Esophagus muscularis mucosa (tissue), 4 donors: ENCODE measurements at regions not wholly inside any gene's neighbourhood (a gene's known extent, or its start where the extent isn't known, plus 50 kb on each side); places are given as distances from the start of the nearest gene placed in this dataset.

Experiments used
- DNase-seq: peaks from one replicate; pipeline ENCODE4 v3.0.0-alpha.2; 2017; ENCODE audit errors: extremely low spot score
- H3K27ac ChIP-seq, 4 donors: fragments of 200-600 bp; sonication (generic); replicated peaks in 1 of 4; 1 replicate in 3 of 4; 2 replicates in 1 of 4; pipeline ENCODE4 v1.5.1; 2016 to 2019; ENCODE audit warnings: mild to moderate bottlenecking in 1 of 4
- H3K27me3 ChIP-seq, 4 donors: fragments of 200-600 bp; sonication (generic); one replicate each; pipeline versions ENCODE4 v1.5.1 to v1.6.0; 2016 to 2019
- H3K36me3 ChIP-seq, 4 donors: fragments of 200-600 bp; sonication (generic); one replicate each; pipeline ENCODE4 v1.5.1; 2016 to 2019
- H3K4me1 ChIP-seq, 4 donors: fragments of 200-600 bp; sonication (generic); one replicate each; pipeline ENCODE4 v1.5.1; 2016 to 2019
- H3K4me3 ChIP-seq, 4 donors: fragments of 200-600 bp; sonication (generic); 1 replicate in 2 of 4; 2 replicates in 2 of 4; pipeline ENCODE4 v1.5.1; 2016 to 2019; ENCODE audit warnings: mild to moderate bottlenecking in 4 of 4, moderate library complexity in 1 of 4
- H3K9me3 ChIP-seq, 4 donors: fragments of 200-600 bp; sonication (generic); 1 replicate in 3 of 4; 2 replicates in 1 of 4; pipeline ENCODE4 v1.5.1; 2016 to 2019
- CTCF ChIP-seq, 3 experiments: fragments of 200-600 bp in 2 of 3; fragments of 450-650 bp in 1 of 3; sonication (generic) in 2 of 3; IDR thresholded peaks; one replicate each; pipeline ENCODE4 v1.5.1; 2017 to 2019; ENCODE audit warnings: antibody characterized with exemption in 3 of 3, mild to moderate bottlenecking in 2 of 3, moderate library complexity in 1 of 3
- EP300 ChIP-seq: sonication (generic); formaldehyde crosslinking; IDR thresholded peaks from one replicate; pipeline ENCODE4 v1.6.1; 2017; ENCODE audit warnings: antibody characterized with exemption
- POLR2A ChIP-seq: fragments of 450-650 bp; IDR thresholded peaks from one replicate; pipeline ENCODE4 v1.6.1; 2017; ENCODE audit warnings: antibody characterized with exemption, moderate library complexity, mild to moderate bottlenecking, low read depth
- POLR2AphosphoS5 ChIP-seq, 2 donors: sonication (generic); formaldehyde crosslinking; IDR thresholded peaks; one replicate each; pipeline ENCODE4 v1.6.1; 2017; ENCODE audit warnings: antibody characterized with exemption in 2 of 2
- WGBS: methylation state at CpG from one replicate; pipeline ENCODE4 v1.1.5; 2018; 5-methylcytosine and 5-hydroxymethylcytosine counted together
- intact Hi-C: fragments of 100-400 bp; cut with DNase I; formaldehyde crosslinking; loops from one replicate; pipeline ENCODE4 v1.15.1; 2023
- small RNA-seq, 3 donors: library from RNA; depleted of rRNA; stranded (forward); fragments of <200 nt; gene quantifications; one replicate each; pipeline ENCODE3, GENCODE V24; 2016

GRCh38 chr20:21798384-21798783 lies 92.9 kb downstream of the PAX1 start:
- H3K9me3 ChIP-seq, result no peaks in the 10 kb centered on the region
- no peaks in the 10 kb centered on the region for H3K27me3 ChIP-seq
- no peaks in the 10 kb centered on the region for H3K36me3 ChIP-seq
- intact Hi-C loops, result no loop called here
- no peak overlapping the region for H3K27ac ChIP-seq
- TF ChIP-seq POLR2AphosphoS5 (IDR thresholded peaks at IDR 0.05) (no peak), POLR2A (no peak), CTCF (IDR thresholded peaks at IDR 0.05) (no peak), EP300 (no peak)
- 76% methylated on average over 5 of the region's 5 CpGs for WGBS
- H3K4me1 ChIP-seq, result no peaks in the 10 kb centered on the region
- no peak overlapping the region for H3K4me3 ChIP-seq
- DNase-seq, result no peak

GRCh38 chr20:21796059-21796458 lies 90.6 kb downstream of the PAX1 start:
- Histone ChIP-seq H3K36me3 (no peaks in the 10 kb centered on the region), H3K27ac (no peak overlapping the region), H3K27me3 (no peaks in the 10 kb centered on the region), H3K4me1 (no peaks in the 10 kb centered on the region), H3K9me3 (no peaks in the 10 kb centered on the region), H3K4me3 (no peak overlapping the region)
- intact Hi-C loops, result no loop called here
- 81% methylated on average over 1 of the region's 1 CpG for WGBS
- DNase-seq, result no peak
- TF ChIP-seq POLR2AphosphoS5 (IDR thresholded peaks at IDR 0.05), result no peak
- no peak for TF ChIP-seq EP300
- no peak for TF ChIP-seq CTCF (IDR thresholded peaks at IDR 0.05)
- TF ChIP-seq POLR2A, result no peak

GRCh38 chr20:21788082-21788481 lies 82.6 kb downstream of the PAX1 start:
- intact Hi-C loops, result no loop called here
- DNase-seq, result peak; percentile 78
- no peaks in the 10 kb centered on the region for H3K4me1 ChIP-seq
- H3K27me3 ChIP-seq, result peaks cover 0 to 5% (median 0%) of the 10 kb centered on the region in 4 donors
- WGBS, result 75% methylated on average over 5 of the region's 6 CpGs
- TF ChIP-seq CTCF (IDR thresholded peaks at IDR 0.05), result no peak
- no peak for TF ChIP-seq POLR2A
- no peak for TF ChIP-seq POLR2AphosphoS5 (IDR thresholded peaks at IDR 0.05)
- no peak for TF ChIP-seq EP300
- no peak overlapping the region for H3K4me3 ChIP-seq
- no peaks in the 10 kb centered on the region for H3K36me3 ChIP-seq
- peaks cover 0 to under 1% (median under 1%) of the 10 kb centered on the region in 4 donors for H3K9me3 ChIP-seq
- no peak overlapping the region for H3K27ac ChIP-seq

DNA sequence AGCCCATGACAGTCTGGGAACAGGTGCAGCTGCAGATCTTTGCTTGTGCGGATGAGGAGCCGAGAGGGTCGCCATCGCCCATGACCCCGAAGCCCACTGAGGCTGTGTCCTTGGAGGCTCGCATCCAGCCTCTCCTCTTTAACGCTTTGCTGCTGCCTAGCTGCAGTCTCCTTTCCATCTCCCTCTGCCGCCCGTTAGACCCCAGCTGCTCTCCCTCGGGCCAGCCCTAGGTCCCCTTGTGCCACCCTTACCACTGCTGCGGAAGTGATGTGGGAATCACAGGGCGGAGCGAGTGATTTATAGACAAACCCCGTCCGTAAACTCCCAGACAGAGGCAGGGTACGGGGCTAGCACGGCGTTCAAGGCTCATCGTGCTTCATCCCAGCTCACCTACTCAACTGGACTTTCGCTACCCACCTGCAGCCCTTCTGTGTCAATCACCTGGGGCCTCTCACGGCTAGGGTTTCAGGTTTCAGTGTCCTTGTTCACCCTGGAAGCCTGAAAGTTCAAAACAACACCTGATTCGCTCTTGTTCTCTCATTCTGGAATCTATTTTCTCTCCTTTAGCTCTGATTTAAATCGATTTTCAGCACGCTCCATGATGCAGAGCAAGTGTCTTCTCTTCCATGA lies 76.1 kb downstream of the PAX1 start:
- H3K27ac ChIP-seq, result no peak overlapping the region
- no peak overlapping the region for H3K4me3 ChIP-seq
- intact Hi-C loops, result no loop called here
- H3K27me3 ChIP-seq, result no peaks in the 10 kb centered on the region
- WGBS, result 74% methylated on average over 24 of the region's 24 CpGs
- no peaks in the 10 kb centered on the region for H3K36me3 ChIP-seq
- no peak for DNase-seq
- H3K4me1 ChIP-seq, result no peaks in the 10 kb centered on the region
- TF ChIP-seq POLR2AphosphoS5 (IDR thresholded peaks at IDR 0.05) (no peak), POLR2A (no peak), CTCF (IDR thresholded peaks at IDR 0.05) (no peak), EP300 (no peak)
- peaks cover 0 to 8% (median 4%) of the 10 kb centered on the region in 4 donors for H3K9me3 ChIP-seq

GRCh38 chr20:21780528-21780927 lies 75.1 kb downstream of the PAX1 start:
- DNase-seq, result no peak
- H3K27ac ChIP-seq, result no peak overlapping the region
- 91% methylated on average over 3 of the region's 4 CpGs for WGBS
- H3K9me3 ChIP-seq, result peaks cover 0 to 8% (median 4%) of the 10 kb centered on the region in 4 donors
- no peaks in the 10 kb centered on the region for H3K36me3 ChIP-seq
- no peak overlapping the region for H3K4me3 ChIP-seq
- intact Hi-C loops, result no loop called here
- TF ChIP-seq POLR2AphosphoS5 (IDR thresholded peaks at IDR 0.05), result no peak
- no peaks in the 10 kb centered on the region for H3K4me1 ChIP-seq
- no peaks in the 10 kb centered on the region for H3K27me3 ChIP-seq

Small RNAs in the stretch of these regions (small RNA-seq; reads per million reads assigned to genes)
- 0 reads per million in 3 donors for gene AL121912.1
